HG03060 (cell line): ENCODE measurements at regions not wholly inside any gene's neighbourhood (a gene's known extent, or its start where the extent isn't known, plus 50 kb on each side); places are given as distances from the start of the nearest gene placed in this dataset.

Source experiments
- ATAC-seq: cut with Tn5 transposase; IDR thresholded peaks from one replicate; pipeline ENCODE4 v1.9.1; 2021; ENCODE audit warnings: low read depth, moderate number of reproducible peaks; ENCODE audit not compliant: unreplicated experiment

DNA sequence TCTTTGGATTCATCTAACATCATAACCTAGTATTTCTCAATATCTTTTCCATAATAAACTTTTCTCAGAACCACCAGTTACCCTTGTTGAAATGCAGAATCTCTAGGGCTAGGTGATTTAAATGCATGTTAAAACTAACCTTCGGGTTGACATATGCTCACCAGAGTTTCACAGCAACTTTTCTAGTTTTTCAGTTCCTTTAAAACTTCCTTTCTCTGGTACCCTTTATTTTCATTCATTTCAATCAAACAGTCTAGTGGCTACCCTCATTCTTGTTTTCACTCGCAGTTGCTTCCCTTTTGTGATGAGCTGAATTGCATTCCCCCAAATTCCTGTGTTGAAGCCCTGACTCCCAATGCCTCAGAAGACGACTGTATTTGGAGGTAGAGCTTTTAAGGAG, 712.8 kb upstream of the CHRM3 start:
- no peak for ATAC-seq

DNA sequence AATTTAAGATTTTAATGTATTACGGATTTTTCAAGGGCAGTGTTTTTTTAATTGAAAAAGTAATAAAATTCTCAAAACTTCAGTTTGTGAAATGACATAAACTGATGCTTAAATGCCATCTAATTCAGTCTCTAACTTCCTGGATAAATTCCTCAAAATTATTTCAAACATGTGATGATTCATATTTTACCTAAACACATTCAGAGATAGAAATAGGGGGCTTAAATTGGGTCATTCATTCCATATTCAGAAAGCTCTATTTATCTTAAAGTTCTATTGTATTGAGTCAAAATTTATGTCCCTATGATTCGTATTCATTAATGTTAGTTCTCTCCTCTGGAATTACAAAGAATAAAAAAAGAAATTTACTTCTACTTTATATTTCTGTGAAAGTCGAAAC, 713.6 kb upstream of the CHRM3 start:
- ATAC-seq: no peak

DNA sequence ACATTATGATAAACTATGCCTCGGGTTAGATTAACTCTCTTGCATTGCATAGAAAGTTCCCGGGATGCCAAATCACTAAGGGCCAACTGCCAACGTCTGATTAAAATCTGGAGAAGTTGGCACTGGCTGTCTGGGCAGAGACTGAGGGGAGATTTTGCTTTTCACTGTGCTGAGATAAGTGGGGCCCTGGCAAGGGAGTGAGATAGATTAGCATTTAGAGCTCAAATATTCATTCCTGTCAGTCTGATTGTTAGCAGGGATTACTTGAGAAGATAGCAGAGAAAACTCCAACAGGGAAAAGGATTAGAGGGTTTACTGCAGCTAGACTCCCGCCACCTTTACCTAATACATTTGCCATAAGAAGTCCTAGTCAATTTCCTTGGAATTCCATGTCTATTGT, 714.1 kb upstream of the CHRM3 start:
- ATAC-seq: no peak

DNA sequence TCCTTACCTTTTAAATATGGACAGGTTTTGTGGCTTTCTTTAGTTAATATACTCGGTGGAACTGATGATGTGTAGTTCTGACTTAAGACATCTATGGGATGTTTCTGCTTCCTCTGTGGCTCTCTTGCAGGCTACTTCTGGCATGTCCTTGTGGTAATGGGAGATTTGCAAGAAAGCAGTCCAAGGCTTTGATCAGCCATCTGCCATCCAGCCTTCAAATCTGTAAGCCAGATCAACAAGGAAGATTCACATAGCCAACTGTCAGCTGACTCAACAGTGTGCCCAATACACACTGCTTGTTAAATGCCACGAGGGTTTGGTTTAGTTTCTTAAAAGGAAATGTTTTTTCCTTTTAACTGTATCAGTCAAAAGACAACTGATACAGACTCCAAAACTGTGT, 722.2 kb upstream of the CHRM3 start:
- ATAC-seq: no peak

DNA sequence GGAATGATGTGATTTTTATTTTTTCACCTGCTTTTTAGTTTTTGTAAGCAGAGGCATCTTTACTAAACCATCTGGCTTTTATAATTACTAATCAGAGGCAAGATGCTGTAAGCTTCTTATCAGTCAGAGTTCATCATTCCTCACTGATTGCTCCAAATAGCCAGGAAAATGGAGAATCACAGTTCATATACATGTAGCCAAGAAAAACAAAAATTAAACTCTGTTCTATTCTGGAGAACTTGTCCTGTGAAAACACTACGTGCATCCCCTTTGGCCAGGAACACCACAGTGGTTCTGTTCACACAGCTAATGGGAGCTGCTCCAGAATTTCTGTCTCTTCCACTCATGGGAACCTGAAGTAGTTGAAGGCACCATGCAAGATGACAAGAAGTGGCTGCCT, 725.5 kb upstream of the CHRM3 start:
- no peak for ATAC-seq

DNA sequence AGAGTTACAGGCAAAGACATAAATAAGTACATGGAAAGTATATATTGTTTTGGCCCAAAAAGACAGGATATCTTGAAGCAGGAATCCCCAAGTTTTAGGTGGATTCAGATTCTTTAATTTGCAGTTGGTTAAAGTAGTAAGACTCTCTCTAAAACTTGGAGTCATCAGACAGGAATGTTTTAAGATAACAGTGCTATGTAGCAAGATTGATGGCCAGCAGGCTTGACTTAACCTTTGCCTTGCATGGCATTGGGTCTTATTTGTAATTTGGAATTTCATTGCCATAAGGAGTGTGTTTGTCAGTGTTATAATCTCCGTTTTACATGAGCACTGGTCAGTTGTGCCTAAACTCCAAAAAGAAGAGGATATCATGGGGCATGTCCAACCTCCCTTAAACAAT, 727.6 kb upstream of the CHRM3 start:
- no peak for ATAC-seq

DNA sequence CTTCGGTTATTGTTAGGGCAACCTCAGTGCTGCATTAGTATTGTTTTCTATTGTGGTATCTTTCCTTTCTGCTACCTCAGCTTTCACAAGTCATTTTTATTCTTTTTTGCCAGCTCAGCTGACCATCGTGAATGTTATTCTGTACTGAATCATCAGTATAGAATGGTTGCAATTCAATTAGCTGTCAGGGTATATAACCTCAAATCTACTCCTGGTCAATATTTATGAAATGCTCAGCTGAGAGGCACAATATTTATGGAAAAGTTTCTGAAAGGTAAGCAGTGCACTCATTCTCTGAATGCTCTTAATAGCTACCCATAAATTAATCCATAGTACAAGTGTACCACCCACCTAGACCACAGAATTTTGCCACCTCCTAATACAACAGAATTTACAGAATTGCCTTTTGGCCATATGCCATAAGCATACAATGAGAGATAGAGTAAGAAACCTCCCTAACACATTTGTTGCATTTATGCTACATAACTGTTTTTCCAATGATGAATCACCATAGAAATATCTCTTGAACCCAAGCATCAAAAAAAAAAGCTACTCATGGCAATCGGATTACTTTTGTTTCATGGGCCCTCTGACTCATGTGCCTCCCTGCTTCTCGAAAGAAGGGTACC, 732.6 kb upstream of the CHRM3 start:
- no peak for ATAC-seq

DNA sequence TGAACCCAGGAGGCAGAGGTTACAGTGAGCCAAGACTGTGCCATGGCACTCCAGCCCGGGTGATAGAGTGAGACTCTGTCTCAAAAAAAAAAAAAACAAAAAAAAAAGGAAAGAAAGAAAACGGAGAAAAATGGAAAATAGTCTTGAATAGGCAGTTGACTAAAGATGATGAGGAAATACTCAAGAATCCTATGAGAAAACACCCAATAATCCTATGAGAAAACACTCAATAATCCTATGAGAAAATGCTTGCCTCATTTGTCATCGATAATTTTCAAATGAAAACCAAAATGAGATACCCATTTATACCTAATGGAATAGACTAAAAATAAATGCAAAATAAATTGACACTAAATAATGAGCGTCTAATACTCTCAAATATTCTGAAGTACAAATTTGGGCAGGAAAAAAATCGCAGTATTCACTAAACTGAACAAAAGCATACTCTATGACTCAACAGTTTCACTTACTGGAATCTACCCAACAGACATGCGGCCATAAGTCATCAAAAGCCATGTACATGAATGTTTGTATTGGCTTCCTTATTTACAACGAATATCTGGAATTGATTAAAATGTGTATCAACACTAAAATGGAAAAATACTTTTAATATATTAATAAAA, 733.9 kb upstream of the CHRM3 start:
- no peak for ATAC-seq

DNA sequence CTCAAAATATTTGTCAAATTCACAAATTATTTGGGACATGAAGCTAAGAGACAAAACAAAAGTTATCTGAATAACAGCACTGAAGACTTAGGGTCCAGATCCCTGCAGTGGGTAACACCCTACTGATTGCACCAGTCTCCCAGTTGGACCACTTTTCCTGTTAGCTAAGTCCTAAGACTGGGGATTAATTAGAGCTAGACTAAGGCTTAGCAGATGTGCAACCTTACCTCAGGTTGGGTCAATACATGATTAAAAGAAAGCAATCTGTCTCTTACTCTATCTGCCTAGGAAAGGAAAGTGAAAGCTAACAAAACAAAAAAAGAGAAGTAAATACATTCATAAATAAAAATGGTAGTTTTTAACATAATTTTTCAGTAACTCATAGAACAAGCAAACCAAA, 737.2 kb upstream of the CHRM3 start:
- ATAC-seq: no peak

DNA sequence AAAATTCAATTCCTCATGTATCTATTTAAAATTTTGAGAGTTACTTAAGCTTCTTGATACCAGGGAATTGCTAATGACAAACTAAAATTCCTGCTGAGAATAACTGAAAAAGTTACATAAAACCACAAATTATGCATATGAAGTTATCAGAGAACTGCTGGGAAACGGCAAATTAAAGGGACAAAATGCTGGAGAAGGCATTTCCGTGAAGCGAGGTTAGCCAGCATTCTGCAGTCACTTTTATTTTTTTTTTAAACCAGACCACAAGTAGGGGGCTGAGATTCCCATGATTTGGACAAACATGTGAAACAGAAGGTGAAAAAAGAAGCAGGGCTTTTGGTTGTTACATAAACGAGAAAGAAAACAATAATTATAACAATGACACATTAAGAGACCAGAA, 737.6 kb upstream of the CHRM3 start:
- ATAC-seq: no peak

DNA sequence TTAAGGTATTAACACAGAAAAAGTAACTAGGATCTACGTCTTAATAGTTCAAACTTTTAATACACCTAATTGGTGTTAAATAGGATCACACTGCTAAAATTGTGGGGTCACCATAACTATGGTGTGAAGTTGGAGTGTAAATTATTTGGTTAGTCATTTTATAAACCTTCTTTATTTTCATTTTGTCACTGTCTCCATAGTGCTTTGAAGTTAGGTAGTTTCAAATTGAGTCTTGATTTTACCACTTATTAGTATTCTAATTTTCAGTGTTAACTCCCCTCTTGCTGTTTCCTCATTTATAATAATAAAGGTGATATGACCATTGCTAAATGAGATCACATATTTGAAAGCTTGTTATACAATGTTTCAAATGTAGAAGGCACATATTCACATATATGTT, 738.1 kb upstream of the CHRM3 start:
- no peak for ATAC-seq

DNA sequence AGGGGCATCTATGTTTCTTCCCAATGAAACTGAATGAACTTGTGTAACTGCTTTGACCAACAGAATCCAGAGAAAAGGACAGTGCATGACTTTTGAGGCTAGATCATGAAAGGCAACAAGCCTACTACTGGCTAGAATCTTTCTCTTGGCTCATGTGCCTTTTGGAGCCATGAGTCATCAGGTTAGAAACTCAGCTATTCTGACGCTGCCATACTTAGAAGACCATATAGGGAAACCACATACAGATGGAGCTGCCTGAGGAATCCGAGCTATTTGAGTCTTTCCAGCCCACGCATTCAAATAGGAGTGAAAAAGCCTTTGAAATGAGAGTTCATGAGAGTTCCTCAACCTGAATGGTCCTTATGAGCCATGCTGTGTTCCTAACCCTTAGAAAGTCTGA, 738.5 kb upstream of the CHRM3 start:
- ATAC-seq: no peak

DNA sequence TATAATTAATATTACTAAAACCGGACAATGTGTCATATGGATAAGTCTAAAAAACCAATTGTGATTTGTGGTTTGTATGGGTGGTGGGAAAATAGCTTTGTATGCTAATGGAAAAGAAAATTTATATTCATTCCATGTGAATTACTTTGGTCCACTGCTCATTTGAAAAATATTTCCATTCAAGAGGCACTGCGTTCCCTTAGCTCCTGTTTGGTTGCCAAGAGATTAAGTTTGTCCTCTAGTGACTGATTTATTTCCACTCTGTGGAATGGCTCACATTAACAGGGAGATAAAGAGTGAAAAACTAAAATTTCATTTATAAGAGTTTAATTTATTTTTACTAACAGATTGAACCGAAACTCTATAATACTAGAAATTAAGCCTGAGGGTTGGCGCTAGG, 744.1 kb upstream of the CHRM3 start:
- no peak for ATAC-seq

DNA sequence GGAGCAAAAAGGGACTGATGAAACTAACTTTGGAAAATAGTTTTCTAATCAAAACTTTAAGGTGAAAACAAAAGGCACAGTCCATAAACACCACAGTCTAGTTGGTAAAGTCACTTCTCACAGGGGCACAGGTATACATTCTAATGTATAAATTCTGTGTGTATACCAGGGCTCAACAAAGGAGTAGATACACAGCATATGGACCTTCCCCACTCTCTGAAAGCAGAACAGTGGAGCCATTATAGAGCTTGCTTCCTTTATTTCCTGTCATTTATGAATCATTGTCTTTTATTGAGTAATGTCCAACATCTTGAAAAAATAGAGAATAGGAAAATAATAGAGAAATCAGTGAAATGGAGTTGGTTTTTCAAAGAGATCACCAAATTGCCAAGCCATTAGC, 746.5 kb upstream of the CHRM3 start:
- no peak for ATAC-seq

DNA sequence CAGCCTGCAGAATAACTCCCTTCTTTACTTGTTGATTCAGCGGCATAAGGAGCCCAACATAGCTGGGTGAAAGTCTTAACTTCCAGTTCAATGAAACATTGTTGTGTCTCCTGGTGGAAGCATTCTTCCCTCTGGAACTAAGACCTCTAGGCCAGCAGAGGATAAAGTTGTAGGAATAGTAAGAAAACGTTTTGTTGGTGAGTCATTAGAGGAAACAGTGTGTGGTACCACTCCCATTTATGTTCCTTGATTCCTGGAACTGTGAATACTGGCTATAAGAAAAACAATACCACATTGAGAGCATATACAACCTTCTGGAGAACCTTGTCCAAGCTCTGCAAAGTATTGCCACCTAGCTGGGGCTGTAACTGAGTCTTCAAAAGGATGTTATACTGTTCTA, 737.4 kb upstream of the ZP4 start:
- ATAC-seq: no peak

DNA sequence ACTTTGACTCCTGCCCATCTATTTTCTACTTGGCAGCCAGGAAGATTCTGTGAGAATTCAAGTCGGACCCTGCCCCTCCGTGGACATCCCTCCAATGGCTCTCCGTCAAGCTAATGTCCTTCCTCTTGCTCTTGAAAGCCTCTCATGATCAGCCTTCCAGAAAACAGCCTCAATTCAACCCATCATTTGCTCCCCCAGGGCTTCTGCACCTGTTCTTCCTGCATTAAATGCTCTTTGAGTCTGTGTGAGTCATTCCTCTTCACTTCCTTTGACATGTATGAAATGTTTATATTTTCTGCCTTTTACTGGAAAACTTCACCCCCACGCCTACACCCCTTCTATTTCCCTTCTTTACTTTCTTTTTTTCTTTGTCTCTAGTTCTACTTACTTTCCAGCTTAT, 734.1 kb upstream of the ZP4 start:
- no peak for ATAC-seq

DNA sequence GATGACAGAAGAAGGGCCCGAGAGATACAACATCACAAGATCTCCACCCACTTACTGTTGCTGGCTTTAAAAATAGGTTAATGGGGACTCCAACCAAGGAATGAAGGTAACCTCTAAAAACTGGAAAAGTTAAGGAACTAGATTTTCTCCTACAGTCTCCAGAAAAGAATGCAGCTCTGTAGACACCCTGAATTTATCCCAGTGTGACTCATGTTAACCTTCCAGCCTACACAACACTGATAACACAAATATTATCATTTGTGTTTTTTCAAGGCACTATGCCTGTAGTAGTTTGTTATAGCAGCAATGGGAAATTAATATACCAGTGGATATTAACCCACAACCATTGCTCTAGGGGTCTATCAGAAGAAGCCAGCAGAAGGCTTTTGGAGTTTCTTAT, 730.7 kb upstream of the ZP4 start:
- ATAC-seq: no peak

DNA sequence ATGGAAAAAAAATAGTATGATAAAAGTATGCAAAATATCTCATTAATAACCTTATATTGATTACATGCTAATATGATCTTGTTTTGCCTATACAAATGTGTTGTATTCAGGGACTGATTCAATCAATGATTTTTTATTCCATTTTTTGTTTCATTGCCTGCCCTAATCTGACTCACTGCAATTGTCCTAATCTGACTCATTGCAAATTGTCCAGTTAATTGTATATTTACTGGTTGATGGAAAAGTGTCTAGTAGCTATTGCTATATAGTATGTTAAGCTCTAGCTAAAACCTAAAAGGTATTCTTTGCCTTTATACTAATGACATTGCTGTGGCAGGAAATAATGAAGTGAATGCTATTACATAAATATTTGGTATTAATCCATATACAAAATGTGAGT, 728.9 kb upstream of the ZP4 start:
- no peak for ATAC-seq

DNA sequence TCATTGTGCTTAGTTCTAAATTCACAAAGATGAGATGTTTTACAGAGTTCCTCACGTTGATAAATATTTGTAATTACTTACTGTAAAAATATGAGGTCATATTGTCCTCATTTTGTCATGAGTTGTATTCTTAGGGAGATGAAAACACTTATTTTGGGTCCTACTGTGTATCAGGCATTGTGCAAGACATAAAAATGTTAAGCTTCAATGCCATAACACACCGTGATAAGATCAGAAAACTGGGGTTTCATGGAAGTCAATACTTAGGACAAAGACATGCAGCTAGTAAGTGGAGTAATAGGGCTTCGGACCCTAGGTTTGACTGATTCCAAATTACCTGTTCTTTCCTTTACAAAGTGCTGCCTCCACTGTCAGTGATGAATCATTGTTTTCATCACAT, 720.7 kb upstream of the ZP4 start:
- no peak for ATAC-seq

DNA sequence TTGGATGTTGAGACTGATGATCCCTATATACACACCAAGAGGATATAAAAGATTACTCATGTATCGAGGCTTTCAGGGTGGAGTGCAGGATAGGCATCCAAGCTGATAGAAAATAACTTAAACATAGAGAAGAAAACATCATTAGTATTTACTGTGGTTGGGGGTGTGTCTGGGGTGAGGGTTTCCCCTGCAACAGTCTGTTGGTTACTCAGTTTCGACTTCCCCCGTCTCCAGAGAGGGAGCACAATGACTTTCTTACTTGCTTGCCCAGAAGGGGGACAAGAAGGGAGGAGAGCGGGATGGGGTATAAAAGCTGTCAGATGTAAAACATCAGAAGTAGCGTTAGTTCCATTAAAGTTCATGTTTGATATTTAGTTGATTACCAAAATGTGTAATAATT, 717.4 kb upstream of the ZP4 start:
- no peak for ATAC-seq

DNA sequence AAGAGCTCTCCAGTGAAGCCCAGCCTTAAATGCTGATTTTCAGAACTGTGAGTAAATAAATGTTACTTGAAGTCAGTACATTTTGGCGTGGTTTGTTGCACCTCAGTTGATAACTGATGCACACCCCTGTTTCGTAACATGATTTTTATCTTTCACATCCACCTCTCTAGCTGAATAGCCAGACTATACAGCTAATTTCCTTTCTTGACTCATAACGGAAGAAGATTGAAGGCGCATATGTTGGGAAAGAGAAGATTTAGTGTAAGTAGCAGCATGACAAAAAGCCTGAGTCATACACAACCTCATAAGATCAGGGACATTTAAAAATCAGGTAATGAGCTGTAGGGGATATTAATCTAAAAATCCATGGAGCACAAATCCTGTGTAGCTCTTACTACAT, 716.2 kb upstream of the ZP4 start:
- ATAC-seq: no peak

DNA sequence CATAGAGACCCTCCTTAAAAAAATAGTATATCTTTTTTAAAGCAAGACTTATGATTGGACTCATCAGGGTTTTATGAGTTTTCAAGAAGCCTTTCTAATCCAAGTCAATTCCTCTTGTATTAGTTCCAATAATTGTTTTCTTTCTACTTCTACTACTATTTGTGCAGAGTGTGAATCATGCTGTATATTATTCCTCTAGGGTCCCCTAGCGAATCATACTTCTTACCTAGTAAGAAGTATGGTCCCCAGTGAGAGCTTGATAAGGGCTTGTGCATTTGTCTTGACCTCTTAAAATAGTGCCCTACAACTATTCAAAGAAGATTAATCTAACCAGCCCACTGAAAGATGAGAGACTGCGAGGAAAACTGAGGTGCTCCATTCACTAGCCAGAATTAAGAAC, 715.7 kb upstream of the ZP4 start:
- no peak for ATAC-seq

DNA sequence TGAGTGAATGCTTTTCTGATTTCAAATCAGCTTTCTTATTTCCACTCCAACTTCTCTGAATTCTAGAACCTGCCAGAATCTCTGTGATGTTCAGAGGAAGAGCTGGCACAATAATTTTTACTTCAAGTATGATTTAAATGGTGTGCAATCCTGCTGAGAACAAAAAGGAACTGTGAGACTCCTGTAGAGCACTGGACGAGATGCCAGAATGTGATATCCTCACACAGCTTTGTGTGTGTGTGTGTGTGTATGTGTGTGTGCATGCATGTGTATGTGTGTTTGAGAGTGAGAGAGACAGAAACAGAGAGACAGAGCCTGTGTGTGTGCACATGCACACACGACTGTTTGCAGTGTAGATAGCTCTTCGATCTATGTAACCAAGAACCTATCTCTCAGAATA, 713.6 kb upstream of the ZP4 start:
- no peak for ATAC-seq
